PC-9 (cell line): ENCODE measurements at regions not wholly inside any gene's neighbourhood (a gene's known extent, or its start where the extent isn't known, plus 50 kb on each side); places are given as distances from the start of the nearest gene placed in this dataset.

Experiments
- BruUV-seq: library from RNA; stranded (reverse); fragments of 400-500 nt; replicated peaks from 2 replicates; lab custom pipeline; 2021; lab: Mats Ljungman, UMichigan
- CTCF ChIA-PET: fragments of 300-600 bp; sonication (Branson Sonifier 250); formaldehyde crosslinking; loops from one replicate; lab custom pipeline; 2022; ENCODE audit warnings: antibody characterized with exemption; lab: Charles Lee
- POLR2A ChIA-PET: fragments of 300-600 bp; sonication (Branson Sonifier 250); formaldehyde crosslinking; loops from one replicate; lab custom pipeline; 2022; ENCODE audit warnings: antibody characterized with exemption; ENCODE audit not compliant: unreplicated experiment; lab: Charles Lee
- DNase-seq, 2 experiments: peaks; one replicate each; pipeline versions ENCODE4 v3.0.0 to v3.0.0-alpha.2; 2015 to 2022; ENCODE audit warnings: mixed read lengths in 1 of 2
- H2AFZ ChIP-seq: fragments of 200-600 bp; sonication (generic); 2 replicates; pipeline ENCODE4 v1.8.1; 2017; ENCODE audit warnings: antibody characterized with exemption
- H3F3A ChIP-seq: fragments of 200-600 bp; sonication (generic); 2 replicates; pipeline ENCODE4 v1.8.1; 2017; ENCODE audit warnings: antibody characterized with exemption, mild to moderate bottlenecking, low read depth; ENCODE audit not compliant: insufficient read depth
- H3K27ac ChIP-seq: fragments of 200-600 bp; sonication (generic); 2 replicates; pipeline ENCODE4 v1.6.1; 2016; ENCODE audit warnings: mixed run types
- H3K27me3 ChIP-seq: fragments of 200-600 bp; sonication (generic); 2 replicates; pipeline ENCODE4 v1.6.1; 2016; ENCODE audit warnings: low read depth, mixed run types; ENCODE audit not compliant: insufficient read depth
- H3K36me3 ChIP-seq: fragments of 200-600 bp; sonication (generic); 2 replicates; pipeline ENCODE4 v1.6.1; 2016; ENCODE audit warnings: low read depth, mixed run types
- H3K4me1 ChIP-seq: fragments of 200-600 bp; sonication (generic); replicated peaks from 2 replicates; pipeline ENCODE4 v1.6.1; 2016; ENCODE audit warnings: mixed run types; ENCODE audit not compliant: insufficient read depth
- H3K4me2 ChIP-seq: fragments of 200-600 bp; sonication (generic); 2 replicates; pipeline ENCODE4 v1.6.1; 2017; ENCODE audit warnings: mixed run types
- H3K4me3 ChIP-seq: fragments of 200-600 bp; sonication (generic); 2 replicates; pipeline ENCODE4 v1.6.1; 2016; ENCODE audit warnings: mixed run types
- H3K79me2 ChIP-seq: fragments of 200-600 bp; sonication (generic); 2 replicates; pipeline ENCODE4 v1.6.1; 2017; ENCODE audit warnings: low read depth, mixed run types
- H3K9me2 ChIP-seq: fragments of 200-600 bp; sonication (generic); 2 replicates; pipeline ENCODE4 v1.8.1; 2017; ENCODE audit warnings: mild to moderate bottlenecking; ENCODE audit not compliant: insufficient read depth
- H3K9me3 ChIP-seq: fragments of 200-600 bp; sonication (generic); 2 replicates; pipeline ENCODE4 v1.8.1; 2016; ENCODE audit warnings: low read depth; ENCODE audit not compliant: insufficient read depth
- H4K20me1 ChIP-seq: fragments of 200-600 bp; sonication (generic); 2 replicates; pipeline ENCODE4 v1.8.1; 2017; ENCODE audit not compliant: insufficient read depth
- EZH2 ChIP-seq: fragments of 200-600 bp; sonication (generic); IDR thresholded peaks from 2 replicates; pipeline ENCODE4 v1.8.0; 2017; ENCODE audit warnings: antibody characterized with exemption, low read depth
- intact Hi-C: fragments of 100-400 bp; cut with micrococcal nuclease; formaldehyde crosslinking; loops from one replicate; pipeline ENCODE4 v1.10.0; 2022; ENCODE audit not compliant: unreplicated experiment
- TF ChIP-seq, protein P1 (sequence below): fragments of 200-600 bp; sonication (generic); conservative IDR thresholded peaks from 2 replicates; pipeline ENCODE4 v1.6.1; 2017; ENCODE audit warnings: mixed run types, antibody characterized with exemption, mild to moderate bottlenecking, moderate library complexity

DNA sequence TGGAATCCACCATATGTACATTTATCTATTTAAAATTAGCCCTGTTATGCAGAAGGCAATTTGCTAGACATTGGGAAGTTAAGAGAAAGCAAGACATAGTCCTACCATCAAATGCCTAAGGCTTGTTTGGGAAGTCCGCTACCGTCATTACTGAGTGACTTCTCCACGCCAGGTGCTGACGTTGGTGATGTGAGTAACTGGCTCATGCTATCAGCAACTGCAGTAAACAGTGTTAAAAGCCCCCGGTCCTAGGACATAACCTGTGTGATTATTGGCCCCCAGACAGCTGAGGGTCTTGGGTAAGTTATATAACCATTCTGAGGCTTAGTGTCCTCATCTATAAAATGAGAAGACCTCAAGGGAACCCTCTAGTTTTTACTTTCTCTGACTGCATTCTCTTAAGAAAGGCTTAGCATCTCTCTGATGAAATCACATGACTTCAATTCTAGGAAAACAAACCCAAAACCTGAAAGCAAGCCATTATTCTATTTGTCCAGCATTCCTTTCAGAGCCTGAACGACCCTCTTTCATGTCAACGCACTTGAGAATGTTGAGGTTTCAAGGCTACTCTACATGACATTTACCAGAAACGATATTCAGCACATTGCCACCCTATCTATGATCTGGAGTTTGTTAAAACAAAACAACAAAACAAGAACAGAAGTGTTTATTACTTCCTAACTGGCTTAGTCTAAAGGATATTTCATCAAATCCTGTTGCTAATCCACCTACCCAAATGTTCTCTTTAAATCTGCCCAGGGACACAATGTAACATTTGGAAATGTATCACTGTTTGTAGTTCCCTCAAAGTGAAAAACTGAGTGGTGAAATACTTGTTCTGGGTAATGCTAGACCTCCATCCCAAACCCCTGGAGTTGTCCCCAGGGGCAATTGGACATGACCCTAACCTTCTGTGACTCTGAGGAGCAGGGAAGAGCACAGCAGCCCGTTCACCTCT, 133.8 kb downstream of the BTBD3 start:
- Histone ChIP-seq H3K27ac (no peak overlapping the region), H3K27me3 (no peaks in the 10 kb centered on the region), H3K4me2 (no peak overlapping the region), H3F3A (no peaks in the 10 kb centered on the region), H3K9me3 (no peaks in the 10 kb centered on the region), H3K36me3 (no peaks in the 10 kb centered on the region), H3K79me2 (no peaks in the 10 kb centered on the region), H3K4me3 (no peak overlapping the region), H2AFZ (no peak overlapping the region; the same call in 1 of the 2 replicates), H3K4me1 (0 out of 2 replicates have a peak, but pooled peaks cover 3% of the 10 kb centered on the region), H3K9me2 (no peaks in the 10 kb centered on the region), H4K20me1 (no peaks in the 10 kb centered on the region; the same call in 1 of the 2 replicates)
- DNase-seq, result no peak
- BruUV-seq, result no TSS peak
- ChIA-PET POLR2A (no interaction called here), CTCF (no interaction called here)
- intact Hi-C loops, result no loop called here
- TF ChIP-seq, protein P1, sequence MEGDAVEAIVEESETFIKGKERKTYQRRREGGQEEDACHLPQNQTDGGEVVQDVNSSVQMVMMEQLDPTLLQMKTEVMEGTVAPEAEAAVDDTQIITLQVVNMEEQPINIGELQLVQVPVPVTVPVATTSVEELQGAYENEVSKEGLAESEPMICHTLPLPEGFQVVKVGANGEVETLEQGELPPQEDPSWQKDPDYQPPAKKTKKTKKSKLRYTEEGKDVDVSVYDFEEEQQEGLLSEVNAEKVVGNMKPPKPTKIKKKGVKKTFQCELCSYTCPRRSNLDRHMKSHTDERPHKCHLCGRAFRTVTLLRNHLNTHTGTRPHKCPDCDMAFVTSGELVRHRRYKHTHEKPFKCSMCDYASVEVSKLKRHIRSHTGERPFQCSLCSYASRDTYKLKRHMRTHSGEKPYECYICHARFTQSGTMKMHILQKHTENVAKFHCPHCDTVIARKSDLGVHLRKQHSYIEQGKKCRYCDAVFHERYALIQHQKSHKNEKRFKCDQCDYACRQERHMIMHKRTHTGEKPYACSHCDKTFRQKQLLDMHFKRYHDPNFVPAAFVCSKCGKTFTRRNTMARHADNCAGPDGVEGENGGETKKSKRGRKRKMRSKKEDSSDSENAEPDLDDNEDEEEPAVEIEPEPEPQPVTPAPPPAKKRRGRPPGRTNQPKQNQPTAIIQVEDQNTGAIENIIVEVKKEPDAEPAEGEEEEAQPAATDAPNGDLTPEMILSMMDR, result no peak
- no peak for TF ChIP-seq EZH2

DNA sequence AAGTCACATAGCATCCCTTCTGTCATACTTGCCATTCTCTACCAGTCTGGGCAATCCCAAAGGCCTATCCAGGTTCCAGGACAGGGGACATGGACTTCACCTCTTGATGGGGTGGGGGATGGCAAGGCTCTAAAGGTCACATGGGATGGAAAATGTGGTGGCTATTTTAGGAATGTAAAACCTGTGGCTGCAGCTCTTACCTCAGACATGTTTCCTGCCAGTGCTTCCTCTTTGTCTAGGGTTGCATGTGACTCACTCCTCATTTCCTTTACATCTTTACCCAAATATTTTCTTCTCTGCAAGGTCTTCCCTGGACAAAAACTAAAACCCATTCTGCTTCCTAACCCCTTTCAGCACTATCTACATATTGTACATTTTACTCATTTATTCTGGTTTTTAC, 135.7 kb downstream of the BTBD3 start:
- Histone ChIP-seq H3K4me2 (no peak overlapping the region), H3K4me1 (0 out of 2 replicates have a peak, but pooled peaks cover 3% of the 10 kb centered on the region), H4K20me1 (no peaks in the 10 kb centered on the region; the same call in 1 of the 2 replicates), H3K36me3 (no peaks in the 10 kb centered on the region), H2AFZ (no peak overlapping the region), H3K27ac (no peak overlapping the region), H3K9me2 (no peaks in the 10 kb centered on the region), H3K4me3 (no peak overlapping the region), H3F3A (no peaks in the 10 kb centered on the region), H3K9me3 (no peaks in the 10 kb centered on the region), H3K27me3 (no peaks in the 10 kb centered on the region), H3K79me2 (no peaks in the 10 kb centered on the region)
- no peak for TF ChIP-seq EZH2
- TF ChIP-seq, protein P1, result no peak
- no TSS peak for BruUV-seq
- DNase-seq, result no peak
- ChIA-PET CTCF (no interaction called here), POLR2A (no interaction called here)
- intact Hi-C loops, result no loop called here

DNA sequence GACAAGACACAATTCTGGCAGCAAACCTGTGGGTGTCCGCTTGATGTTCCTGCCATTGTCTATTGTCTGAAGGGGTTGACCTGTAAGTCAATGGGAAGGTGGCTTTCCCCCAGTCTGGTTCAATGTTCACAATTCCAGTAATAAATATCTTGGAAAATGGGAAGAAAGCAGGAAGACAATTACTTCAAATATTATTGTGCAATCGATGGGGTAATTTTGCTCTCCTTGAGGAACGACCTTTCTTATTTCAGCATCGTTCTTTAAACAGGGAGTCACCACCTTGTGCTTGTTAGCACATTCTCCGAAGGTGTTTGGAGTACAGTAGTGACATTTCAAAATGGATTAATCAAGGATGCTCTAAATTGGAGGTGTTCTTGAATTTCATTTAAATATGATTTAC, 136.9 kb downstream of the BTBD3 start:
- Histone ChIP-seq H3K27ac (no peak overlapping the region), H4K20me1 (no peaks in the 10 kb centered on the region; the same call in 1 of the 2 replicates), H3K9me3 (no peaks in the 10 kb centered on the region), H3K4me3 (no peak overlapping the region), H3K27me3 (no peaks in the 10 kb centered on the region), H2AFZ (no peak overlapping the region), H3K9me2 (no peaks in the 10 kb centered on the region), H3K4me1 (0 out of 2 replicates have a peak, but pooled peaks cover 3% of the 10 kb centered on the region), H3K79me2 (no peaks in the 10 kb centered on the region), H3F3A (no peaks in the 10 kb centered on the region), H3K4me2 (no peak overlapping the region), H3K36me3 (no peaks in the 10 kb centered on the region)
- ChIA-PET POLR2A (no interaction called here), CTCF (no interaction called here)
- no TSS peak for BruUV-seq
- no peak for DNase-seq
- TF ChIP-seq EZH2, result no peak
- TF ChIP-seq, protein P1, result no peak
- intact Hi-C loops, result no loop called here
